ENCODE measurements at regions not wholly inside any gene's neighbourhood (a gene's known extent, or its start where the extent isn't known, plus 50 kb on each side); places are given as distances from the start of the nearest gene placed in this dataset.

- POLR2A ChIA-PET: no interaction called here
- BruUV-seq (replicated peaks): no TSS peak
- Histone ChIP-seq H3K36me3 (ENCODE audit: control insufficient read depth, insufficient read depth, low read length) (no peaks in the 10 kb centered on the region), H3K4me3 (ENCODE audit: low read depth, low read length) (no peak overlapping the region), H3K4me1 (no peaks in the 10 kb centered on the region), H3K27me3 (replicated peaks; ENCODE audit: control insufficient read depth, insufficient read depth, low read length) (no peaks in the 10 kb centered on the region), H3K9me3 (0 out of 2 replicates have a peak, but pooled peaks cover 5% of the 10 kb centered on the region)
- TF ChIP-seq CTCF (IDR thresholded peaks at IDR 0.05; ENCODE audit: insufficient read depth in 1 of 2, low read depth in 1 of 2, low read length in 1 of 2, severe bottlenecking in 1 of 2, unreplicated experiment in 1 of 2): no peak
- Mint-ChIP-seq H3K27ac (ENCODE audit: unreplicated experiment) (no peak overlapping the region), H3K36me3 (ENCODE audit: insufficient read depth, unreplicated experiment) (no peaks in the 10 kb centered on the region), H3K9me3 (ENCODE audit: unreplicated experiment) (peaks cover 15% of the 10 kb centered on the region), H3K4me1 (ENCODE audit: low read depth, unreplicated experiment) (no peaks in the 10 kb centered on the region), H3K27me3 (ENCODE audit: insufficient read depth, unreplicated experiment) (no peaks in the 10 kb centered on the region), H3K4me3 (ENCODE audit: unreplicated experiment) (no peak overlapping the region)
- intact Hi-C loops (cut with micrococcal nuclease; ENCODE audit: unreplicated experiment): no loop called here
- CTCF ChIA-PET: no interaction called here
- no peak for DNase-seq
These were observed 237.6 kb upstream of the C11orf87 start for GRCh38 chr11:109184376-109184775.

GRCh38 chr11:109192864-109193263 is 229.1 kb upstream of the C11orf87 start:
- peaks cover 27% of the 10 kb centered on the region for H3K9me3 Mint-ChIP-seq (ENCODE audit: unreplicated experiment)
- intact Hi-C loops (cut with micrococcal nuclease; ENCODE audit: unreplicated experiment): no loop called here

GRCh38 chr11:109193880-109194279 is 228.1 kb upstream of the C11orf87 start:
- H3K27ac Mint-ChIP-seq (ENCODE audit: unreplicated experiment): no peak overlapping the region
- Histone ChIP-seq H3K9me3 (0 out of 2 replicates have a peak, but pooled peaks cover 9% of the 10 kb centered on the region), H3K36me3 (ENCODE audit: control insufficient read depth, insufficient read depth, low read length) (no peaks in the 10 kb centered on the region), H3K4me3 (ENCODE audit: low read depth, low read length) (no peak overlapping the region), H3K27me3 (replicated peaks; ENCODE audit: control insufficient read depth, insufficient read depth, low read length) (no peaks in the 10 kb centered on the region), H3K4me1 (no peaks in the 10 kb centered on the region)
- POLR2A ChIA-PET: no interaction called here
- CTCF ChIA-PET: no interaction called here
- no peaks in the 10 kb centered on the region for H3K4me1 Mint-ChIP-seq (ENCODE audit: low read depth, unreplicated experiment)
- no peak for DNase-seq
- H3K9me3 Mint-ChIP-seq (ENCODE audit: unreplicated experiment): peaks cover 27% of the 10 kb centered on the region
- BruUV-seq (replicated peaks): no TSS peak
- intact Hi-C loops (cut with micrococcal nuclease; ENCODE audit: unreplicated experiment): no loop called here
- H3K27me3 Mint-ChIP-seq (ENCODE audit: insufficient read depth, unreplicated experiment): peaks cover 9% of the 10 kb centered on the region
- no peak overlapping the region for H3K4me3 Mint-ChIP-seq (ENCODE audit: unreplicated experiment)
- no peak for TF ChIP-seq CTCF (IDR thresholded peaks at IDR 0.05; ENCODE audit: insufficient read depth in 1 of 2, low read depth in 1 of 2, low read length in 1 of 2, severe bottlenecking in 1 of 2, unreplicated experiment in 1 of 2)
- H3K36me3 Mint-ChIP-seq (ENCODE audit: insufficient read depth, unreplicated experiment): no peaks in the 10 kb centered on the region

More at GRCh38 chr11:109192864-109193263, 229.1 kb upstream of the C11orf87 start:
- no peaks in the 10 kb centered on the region for H3K4me1 Mint-ChIP-seq (ENCODE audit: low read depth, unreplicated experiment)
- H3K4me3 Mint-ChIP-seq (ENCODE audit: unreplicated experiment): no peak overlapping the region
- BruUV-seq (replicated peaks): no TSS peak
- Histone ChIP-seq H3K9me3 (0 out of 2 replicates have a peak, but pooled peaks cover 9% of the 10 kb centered on the region), H3K4me3 (ENCODE audit: low read depth, low read length) (no peak overlapping the region), H3K4me1 (no peaks in the 10 kb centered on the region), H3K36me3 (ENCODE audit: control insufficient read depth, insufficient read depth, low read length) (no peaks in the 10 kb centered on the region), H3K27me3 (replicated peaks; ENCODE audit: control insufficient read depth, insufficient read depth, low read length) (no peaks in the 10 kb centered on the region)
- peaks cover 6% of the 10 kb centered on the region for H3K27me3 Mint-ChIP-seq (ENCODE audit: insufficient read depth, unreplicated experiment)
- TF ChIP-seq CTCF (IDR thresholded peaks at IDR 0.05; ENCODE audit: insufficient read depth in 1 of 2, low read depth in 1 of 2, low read length in 1 of 2, severe bottlenecking in 1 of 2, unreplicated experiment in 1 of 2): no peak
- no peaks in the 10 kb centered on the region for H3K36me3 Mint-ChIP-seq (ENCODE audit: insufficient read depth, unreplicated experiment)
- POLR2A ChIA-PET: no interaction called here
- CTCF ChIA-PET: no interaction called here
- no peak overlapping the region for H3K27ac Mint-ChIP-seq (ENCODE audit: unreplicated experiment)
- no peak for DNase-seq
